Kidney tubule cell (primary cell): ENCODE measurements at regions not wholly inside any gene's neighbourhood (a gene's known extent, or its start where the extent isn't known, plus 50 kb on each side); places are given as distances from the start of the nearest gene placed in this dataset.
"Not testable (repeated sequence)": the region's sequence is repeated elsewhere in the genome, so short reads cannot be mapped to it uniquely, and the experiment has no call there.

ENCODE experiments used
- DNase-seq: peaks from one replicate; pipeline ENCODE4 v3.0.0-alpha.2; 2018; ENCODE audit warnings: low spot score

GRCh38 chrX:40788698-40789097, 53.4 kb upstream of the MED14 start:
- DNase-seq = not testable (repeated sequence)

DNA sequence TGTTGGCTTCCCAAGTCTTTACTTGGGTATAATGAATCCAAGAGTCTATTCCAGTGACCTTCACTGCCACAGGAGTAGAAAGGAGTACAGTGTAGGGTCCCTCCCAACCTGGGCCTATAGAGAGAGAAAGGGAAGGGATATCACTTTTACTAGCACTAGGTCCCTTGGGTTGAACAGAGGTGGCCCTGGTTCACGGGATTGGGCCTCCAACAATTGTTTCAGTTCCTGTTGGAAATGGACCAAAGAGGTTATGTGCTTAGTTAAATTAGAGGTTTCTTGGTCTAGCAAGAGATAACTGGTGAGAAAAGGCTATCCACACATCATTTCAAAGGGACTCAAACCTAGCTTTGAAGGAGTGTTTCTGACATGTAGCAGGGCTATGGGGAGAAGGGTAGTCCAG, 57.1 kb upstream of the MED14 start:
- DNase-seq = no peak

DNA sequence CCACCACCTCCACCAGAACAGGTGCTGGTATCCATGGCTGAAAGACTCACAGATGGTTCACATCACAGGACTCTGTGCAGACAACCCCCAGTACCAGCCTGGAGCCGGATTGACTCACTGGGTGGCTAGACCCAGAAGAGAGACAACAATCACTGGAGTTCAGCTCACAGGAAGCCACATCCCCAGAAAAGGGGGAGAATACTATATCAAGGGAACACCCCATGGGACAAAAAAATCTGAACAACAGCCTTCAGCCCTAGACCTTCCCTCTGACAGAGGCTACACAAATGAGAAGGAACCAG, 59.4 kb upstream of the MED14 start:
- peak; percentile 58 for DNase-seq

- not testable (repeated sequence) for DNase-seq
Measured at GRCh38 chrX:40799745-40800144, 64.4 kb upstream of the MED14 start.

- no peak for DNase-seq
Measured at GRCh38 chrX:40805404-40805803, 70.1 kb upstream of the MED14 start.

- DNase-seq = peak; percentile 15
Measured at GRCh38 chrX:40806513-40807220, 71.3 kb upstream of the MED14 start.

DNA sequence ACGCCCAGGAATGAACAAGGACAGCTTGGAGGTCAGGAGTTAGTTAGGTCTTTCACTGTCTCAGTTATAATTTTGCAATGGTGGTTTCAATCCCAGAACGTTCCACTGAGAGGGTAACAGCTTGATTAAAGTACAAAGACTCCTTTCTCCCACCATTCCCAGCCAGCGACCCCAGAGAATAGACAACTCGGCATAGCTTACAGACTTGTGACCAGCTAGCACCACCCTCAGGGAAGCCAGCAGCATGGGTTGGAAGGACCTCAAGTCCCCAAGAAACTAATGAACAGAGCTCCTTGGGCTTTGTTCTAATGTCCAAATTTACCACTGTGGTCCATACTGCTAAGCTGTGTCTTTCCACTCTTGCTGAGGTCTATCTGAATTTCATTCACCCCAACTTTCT, 72.0 kb upstream of the MED14 start:
- DNase-seq = no peak

DNA sequence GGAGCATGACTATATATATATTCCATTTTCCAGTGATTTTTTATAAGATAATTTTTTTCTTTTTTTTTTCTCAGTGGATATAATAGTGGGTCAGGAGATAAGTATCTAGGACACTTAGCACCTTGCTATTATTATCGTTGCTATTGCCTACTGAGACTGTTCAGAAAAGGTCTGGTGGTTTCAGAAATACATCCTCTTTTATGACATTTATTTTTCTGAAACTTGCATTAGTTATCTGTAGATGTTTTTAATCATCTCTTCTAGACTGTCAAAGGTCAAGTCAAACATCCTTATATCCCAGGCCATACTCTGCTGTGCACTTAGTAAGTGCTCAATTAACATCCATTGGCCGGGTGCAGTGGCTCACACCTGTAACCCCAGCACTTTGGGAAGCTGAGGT, 72.9 kb upstream of the MED14 start:
- DNase-seq = no peak

DNA sequence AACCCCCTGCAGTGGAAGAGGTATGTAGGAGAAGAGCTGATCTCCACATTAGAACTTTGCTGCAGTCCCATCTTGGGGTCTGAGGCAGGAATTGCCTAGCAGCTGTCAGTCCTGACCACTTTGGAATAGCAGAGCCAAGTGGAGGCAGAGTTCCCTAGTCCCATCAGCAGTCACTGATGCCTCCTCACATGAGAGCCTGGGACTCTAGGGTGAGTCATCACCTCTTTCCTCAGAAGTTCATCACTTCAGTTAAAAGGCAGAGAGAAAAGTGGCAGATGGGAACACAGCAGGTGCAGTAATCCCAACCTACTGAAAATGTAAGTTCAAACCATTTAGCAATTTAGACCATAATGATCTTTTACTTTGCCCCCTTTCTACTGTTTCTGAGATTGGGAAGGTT, 73.9 kb upstream of the MED14 start:
- peak; percentile 27 for DNase-seq

DNA sequence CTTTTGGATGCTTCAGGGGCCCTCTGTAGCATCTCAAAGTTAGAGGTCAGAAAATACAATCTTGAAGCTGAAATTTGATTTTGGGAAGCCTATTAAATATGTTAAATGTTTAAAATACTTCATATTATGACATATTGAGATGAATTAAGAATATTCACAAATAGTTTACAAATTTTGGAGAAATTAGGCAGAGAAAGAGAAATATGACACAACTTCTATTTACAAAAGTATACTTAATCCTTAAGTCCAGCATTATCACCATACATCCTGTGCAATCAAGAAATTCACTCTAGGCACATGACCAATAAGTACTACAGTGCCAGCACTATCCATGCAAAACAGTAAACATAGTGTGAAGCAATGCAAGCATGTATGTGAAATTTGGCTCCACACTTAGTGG, 79.7 kb upstream of the MED14 start:
- DNase-seq = not testable (repeated sequence)

- DNase-seq = no peak
Measured at GRCh38 chrX:40816906-40817305, 81.6 kb upstream of the MED14 start.

- DNase-seq = no peak
Measured at GRCh38 chrX:40818236-40818635, 82.9 kb upstream of the MED14 start.

DNA sequence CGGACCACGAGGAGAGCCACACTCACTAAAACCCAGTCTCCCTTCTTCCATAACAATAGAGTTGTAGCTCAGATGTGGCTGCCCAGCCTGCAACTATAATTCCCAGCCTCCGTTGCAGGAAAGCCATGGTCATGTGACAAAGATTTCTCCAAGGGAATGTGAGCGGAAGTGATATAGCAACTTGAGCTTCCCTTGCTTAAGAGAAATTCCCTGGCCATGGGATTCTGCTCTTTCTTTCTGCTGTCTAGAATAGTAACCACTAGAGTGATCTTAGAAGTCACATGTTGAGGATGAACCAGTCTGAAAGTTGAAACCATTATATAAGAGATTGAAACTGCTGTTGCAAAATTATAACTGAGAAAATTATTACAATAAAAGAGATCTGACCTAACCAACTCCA, 86.4 kb upstream of the MED14 start:
- no peak for DNase-seq

- no peak for DNase-seq
Measured at GRCh38 chrX:40827331-40827730, 92.0 kb upstream of the MED14 start.

DNA sequence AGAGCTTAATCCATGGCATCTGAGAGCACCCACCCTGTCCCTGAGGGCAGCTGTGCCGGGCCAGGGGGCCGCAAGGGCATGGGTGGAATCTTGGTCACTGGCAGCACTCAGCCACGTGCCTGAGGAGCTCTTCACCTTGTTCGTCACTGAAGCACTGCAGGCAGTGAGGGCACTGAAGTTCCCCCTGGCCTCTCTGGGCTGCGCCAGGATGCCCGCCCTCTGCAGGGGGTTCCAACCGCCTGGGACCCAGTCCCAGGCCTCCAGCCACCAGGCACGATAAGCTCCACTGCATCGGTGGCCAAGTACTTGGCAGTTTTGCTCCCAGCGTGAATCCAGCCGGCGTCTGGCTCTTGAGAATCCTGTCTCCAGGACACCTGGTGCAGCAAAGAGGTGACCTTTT, 96.4 kb upstream of the MED14 start:
- no peak for DNase-seq

GRCh38 chrX:40832723-40833122, 97.4 kb upstream of the MED14 start:
- DNase-seq = no peak

DNA sequence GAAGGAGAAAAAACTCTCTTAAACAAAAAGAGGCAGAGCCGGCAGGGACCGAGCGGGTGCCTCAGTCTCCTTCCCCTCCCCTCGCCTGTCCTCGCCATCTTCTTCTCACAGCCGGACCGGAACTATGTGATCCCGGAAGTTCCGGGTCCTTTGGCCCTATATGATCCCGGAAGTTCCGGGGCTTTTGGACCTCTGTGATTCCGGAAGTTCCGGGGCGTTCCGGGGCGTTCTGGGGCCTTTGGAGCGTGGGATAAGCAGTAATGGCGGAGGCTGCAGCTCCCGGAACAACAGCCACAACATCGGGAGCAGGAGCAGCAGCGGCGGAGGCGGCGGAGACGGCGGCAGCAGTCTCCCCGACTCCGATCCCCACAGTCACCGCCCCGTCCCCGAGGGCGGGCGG, 98.9 kb upstream of the MED14 start:
- DNase-seq = no peak

DNA sequence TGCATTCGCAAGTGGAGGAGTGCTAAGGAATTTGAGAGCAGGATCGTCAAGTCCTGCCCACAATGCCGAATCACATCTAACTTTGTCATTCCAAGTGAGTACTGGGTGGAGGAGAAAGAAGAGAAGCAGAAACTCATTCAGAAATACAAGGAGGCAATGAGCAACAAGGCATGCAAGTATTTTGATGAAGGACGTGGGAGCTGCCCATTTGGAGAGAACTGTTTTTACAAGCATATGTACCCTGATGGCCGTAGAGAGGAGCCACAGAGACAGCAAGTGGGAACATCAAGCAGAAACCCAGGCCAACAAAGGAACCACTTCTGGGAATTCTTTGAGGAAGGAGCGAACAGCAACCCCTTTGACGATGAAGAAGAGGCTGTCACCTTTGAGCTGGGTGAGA, 100.2 kb upstream of the MED14 start:
- no peak for DNase-seq

DNA sequence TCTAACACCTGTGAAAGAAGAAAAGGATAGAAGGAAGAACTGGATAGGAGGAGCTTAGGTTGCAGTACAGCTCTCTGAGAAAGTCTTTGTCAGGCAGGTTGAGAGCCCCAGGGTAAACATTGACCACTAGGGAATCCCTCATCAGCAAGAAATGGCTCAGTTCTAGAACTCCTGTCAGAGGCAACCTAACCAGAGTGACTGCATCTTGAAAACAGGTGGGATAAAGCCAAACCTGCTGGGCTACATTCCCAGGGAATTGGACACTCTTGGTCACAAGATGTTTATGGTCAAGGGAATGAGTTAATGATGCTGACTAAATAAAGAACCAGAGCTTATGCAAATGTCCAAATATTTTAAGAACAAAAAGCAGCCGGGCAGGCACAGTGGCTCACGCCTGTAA, 108.3 kb upstream of the MED14 start:
- DNase-seq = peak; percentile 18

DNA sequence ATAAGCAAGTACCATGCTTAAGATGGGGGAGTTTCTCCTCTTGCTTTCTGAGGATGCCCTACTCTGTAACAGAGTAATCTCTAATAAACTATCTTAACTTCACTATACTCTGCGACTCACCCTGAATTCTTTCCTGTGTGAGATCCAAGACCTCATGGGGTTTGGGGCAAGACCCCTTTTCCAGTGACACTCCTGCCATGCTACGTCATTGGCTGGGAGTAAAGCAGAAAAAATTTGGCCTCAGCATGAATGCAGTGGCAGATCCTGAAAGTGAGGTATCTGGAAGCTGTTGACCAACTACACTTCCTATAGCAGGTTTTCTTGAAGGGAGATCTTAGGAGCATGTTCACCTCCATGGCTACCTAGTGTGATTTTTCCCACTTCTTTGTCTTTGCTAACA, 109.1 kb upstream of the MED14 start:
- no peak for DNase-seq

DNA sequence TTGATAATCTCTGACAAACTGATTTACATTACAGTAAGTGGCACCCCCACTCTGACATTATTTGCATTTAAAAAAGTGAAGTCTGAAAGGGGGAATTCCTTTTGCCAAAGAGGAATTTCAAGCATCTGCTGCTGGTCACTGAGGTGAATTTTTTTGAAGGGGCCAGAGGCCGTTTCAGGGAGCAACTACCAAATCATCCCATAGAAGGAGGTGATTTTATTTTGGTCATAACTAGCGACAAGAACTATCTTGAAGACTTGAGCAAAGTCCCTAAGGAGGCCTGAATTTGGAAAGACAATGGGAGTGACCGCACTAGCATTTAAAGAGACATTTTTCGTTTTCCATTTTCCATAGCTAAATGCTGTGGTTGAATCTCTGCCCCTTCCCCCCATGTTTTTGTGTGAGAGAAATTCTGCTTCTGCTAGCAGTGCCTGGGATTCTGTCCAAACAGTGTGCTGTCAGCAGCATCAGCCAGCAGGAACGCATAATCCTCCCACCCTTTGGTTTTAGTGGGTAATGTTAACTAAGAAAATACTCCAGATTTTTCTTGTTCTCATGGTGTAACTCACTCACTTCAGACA, 110.1 kb upstream of the MED14 start:
- peak; percentile 77 for DNase-seq

DNA sequence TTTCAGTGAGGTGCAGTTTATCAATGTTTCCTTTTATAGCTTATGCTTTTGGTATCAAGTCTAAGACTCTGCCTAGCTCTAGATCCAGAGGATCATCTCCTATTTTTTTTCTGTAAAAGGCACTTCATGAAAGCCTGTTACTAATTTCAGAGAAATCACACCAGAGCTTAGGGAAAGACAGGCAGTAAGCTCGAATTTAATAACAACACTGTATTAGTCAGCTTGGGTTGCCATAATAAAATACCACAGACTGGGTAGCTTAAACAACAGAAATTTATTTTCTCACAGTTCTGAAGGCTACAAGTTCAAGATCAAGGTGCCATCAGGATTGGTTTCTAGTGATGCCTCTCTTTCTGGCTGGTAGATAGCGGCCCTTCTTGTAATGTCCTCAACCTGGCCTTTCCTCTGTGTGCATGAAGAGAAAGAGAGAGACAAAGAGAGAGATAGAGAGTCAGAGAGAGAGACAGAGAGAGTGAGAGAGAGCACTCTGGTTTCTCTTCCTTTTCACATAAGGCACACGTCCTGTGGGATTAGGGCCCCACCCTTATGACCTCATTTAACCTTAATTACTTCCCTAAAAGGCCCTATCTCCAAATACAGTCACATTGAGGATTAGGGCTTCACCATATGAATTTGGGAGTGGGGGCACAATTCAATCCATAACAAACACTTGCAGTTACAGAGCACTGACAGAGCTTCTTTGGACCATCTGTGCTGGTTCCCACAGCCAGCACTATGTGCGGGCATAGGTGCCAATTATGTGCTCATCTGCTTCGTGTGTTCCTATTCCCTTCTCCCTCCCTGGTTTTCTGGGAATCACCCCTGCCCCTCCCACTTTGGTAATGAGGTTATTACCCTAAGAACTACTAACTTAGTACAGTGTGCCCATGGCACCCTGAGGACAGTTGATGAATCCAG, 114.8 kb upstream of the MED14 start:
- DNase-seq = no peak

DNA sequence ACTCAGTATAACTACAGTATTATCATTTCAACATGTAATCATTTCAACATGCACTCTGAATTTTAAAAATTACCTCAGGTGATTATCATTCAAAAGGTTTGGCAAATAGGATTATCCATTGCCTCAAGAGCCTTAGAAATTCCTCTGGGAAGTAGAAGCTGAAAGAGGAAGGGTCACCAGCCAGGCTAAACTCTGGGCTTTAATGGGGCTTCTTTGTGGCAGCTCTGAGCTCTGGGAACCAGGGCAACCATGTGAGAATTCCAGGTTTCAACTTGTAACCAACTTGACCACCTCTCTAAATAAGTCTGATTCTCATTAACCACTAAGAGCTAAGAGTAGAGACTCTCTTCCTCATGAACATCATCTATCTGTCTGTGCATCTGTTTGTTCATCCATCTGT, 117.2 kb upstream of the MED14 start:
- no peak for DNase-seq
